ENCODE measurements at regions not wholly inside any gene's neighbourhood (a gene's known extent, or its start where the extent isn't known, plus 50 kb on each side); places are given as distances from the start of the nearest gene placed in this dataset.

DNA sequence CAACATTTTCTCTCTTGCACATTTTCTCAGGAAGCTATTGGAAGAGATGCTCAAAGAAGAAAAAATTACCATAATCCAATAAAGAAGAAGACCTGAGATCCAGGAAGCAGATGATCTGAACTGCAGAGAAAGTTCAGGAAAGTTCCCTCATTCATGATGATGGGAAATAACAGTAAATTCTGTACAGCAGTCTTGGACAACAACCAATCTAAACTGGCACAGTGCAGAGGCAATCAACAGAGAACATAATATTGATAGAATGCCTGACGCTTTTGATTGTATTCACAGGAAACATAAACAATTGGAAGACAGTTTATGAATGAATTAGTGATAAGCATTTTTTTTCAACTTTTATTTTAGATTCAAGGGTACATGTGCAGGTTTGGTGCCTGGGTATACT is 428.9 kb downstream of the KCTD8 start:
- Histone ChIP-seq H3K4me1 (no peaks in the 10 kb centered on the region), H3K27me3 (no peaks in the 10 kb centered on the region), H3K9me3 (peaks cover 0 to 8% (median 0%) of the 10 kb centered on the region in 11 donors), H3K36me3 (no peaks in the 10 kb centered on the region), H3K4me3 (no peak overlapping the region), H3K27ac (no peak overlapping the region)
- DNase-seq (no peak), ATAC-seq (no peak)
- 59 to 64% methylated on average over 1 of the region's 1 CpG for WGBS, 2 donors
- intact Hi-C loops (cut with DNase I) = no loop called here
- TF ChIP-seq, protein P1, sequence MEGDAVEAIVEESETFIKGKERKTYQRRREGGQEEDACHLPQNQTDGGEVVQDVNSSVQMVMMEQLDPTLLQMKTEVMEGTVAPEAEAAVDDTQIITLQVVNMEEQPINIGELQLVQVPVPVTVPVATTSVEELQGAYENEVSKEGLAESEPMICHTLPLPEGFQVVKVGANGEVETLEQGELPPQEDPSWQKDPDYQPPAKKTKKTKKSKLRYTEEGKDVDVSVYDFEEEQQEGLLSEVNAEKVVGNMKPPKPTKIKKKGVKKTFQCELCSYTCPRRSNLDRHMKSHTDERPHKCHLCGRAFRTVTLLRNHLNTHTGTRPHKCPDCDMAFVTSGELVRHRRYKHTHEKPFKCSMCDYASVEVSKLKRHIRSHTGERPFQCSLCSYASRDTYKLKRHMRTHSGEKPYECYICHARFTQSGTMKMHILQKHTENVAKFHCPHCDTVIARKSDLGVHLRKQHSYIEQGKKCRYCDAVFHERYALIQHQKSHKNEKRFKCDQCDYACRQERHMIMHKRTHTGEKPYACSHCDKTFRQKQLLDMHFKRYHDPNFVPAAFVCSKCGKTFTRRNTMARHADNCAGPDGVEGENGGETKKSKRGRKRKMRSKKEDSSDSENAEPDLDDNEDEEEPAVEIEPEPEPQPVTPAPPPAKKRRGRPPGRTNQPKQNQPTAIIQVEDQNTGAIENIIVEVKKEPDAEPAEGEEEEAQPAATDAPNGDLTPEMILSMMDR (IDR thresholded peaks at IDR 0.05) = no peak

DNA sequence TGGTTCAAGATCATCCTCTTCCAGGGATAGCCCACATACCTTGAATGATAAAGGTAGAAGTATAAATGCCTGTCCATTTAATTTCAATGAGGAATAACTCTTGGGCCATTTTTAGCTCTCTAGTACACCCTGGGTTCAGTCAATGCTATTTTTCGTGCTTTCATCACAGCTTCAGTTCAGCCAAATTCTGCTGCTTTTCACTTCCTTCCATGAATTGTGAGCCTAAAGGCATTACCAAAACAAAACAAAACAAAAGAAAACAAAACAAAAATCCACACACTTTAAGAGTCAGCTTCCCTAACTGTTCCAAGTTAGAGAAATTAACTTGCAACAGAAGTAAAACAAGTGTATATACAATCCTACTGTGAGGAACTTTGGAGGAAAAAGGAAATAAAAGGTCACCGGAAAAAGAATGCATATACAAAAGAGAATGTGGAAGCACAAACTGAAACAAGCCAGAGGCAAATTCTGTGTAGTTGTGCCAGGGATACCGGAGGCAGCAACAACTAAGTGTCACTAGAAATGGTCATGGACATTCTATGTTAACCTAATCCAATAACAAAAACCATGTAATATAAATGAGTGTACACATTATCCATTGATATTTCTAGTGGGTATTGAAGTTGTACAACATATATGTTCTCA is 423.1 kb downstream of the KCTD8 start:
- peak overlapping the region in 3 of 10 donors; percentile 9 to 44 (median 19) for H3K27ac ChIP-seq
- WGBS, 2 donors = 58 to 62% methylated on average over 3 of the region's 3 CpGs

GRCh38 chr4:44038811-44039210 is 409.8 kb downstream of the KCTD8 start:
- ATAC-seq = no peak
- TF ChIP-seq, protein P1 (IDR thresholded peaks at IDR 0.05) = no peak
- WGBS, 2 donors = 82 to 85% methylated on average over 2 of the region's 2 CpGs

More for the DNA sequence above, 423.1 kb downstream of the KCTD8 start:
- Histone ChIP-seq H3K4me1 (peaks cover 0 to 8% (median 0%) of the 10 kb centered on the region in 9 donors), H3K9me3 (peaks cover 0 to 8% (median 0%) of the 10 kb centered on the region in 11 donors), H3K27me3 (no peaks in the 10 kb centered on the region), H3K36me3 (no peaks in the 10 kb centered on the region), H3K4me3 (peak overlapping the region in 1 of 10 donors; percentile 30)
- intact Hi-C loops (cut with DNase I) = no loop called here
- TF ChIP-seq, protein P1 (IDR thresholded peaks at IDR 0.05) = no peak
- no peak for DNase-seq
- ATAC-seq = peak in 4 of 8 donors; percentile 33 to 68 (median 53)

GRCh38 chr4:44046491-44046890 is 402.1 kb downstream of the KCTD8 start:
- DNase-seq (no peak), ATAC-seq (no peak)
- H3K27ac ChIP-seq = no peak overlapping the region
- H3K9me3 ChIP-seq = peaks cover 0 to 12% (median 0%) of the 10 kb centered on the region in 11 donors
- H3K27me3 ChIP-seq = no peaks in the 10 kb centered on the region
- TF ChIP-seq, protein P1 (IDR thresholded peaks at IDR 0.05) = no peak
- 67 to 73% methylated on average over 4 of the region's 4 CpGs for WGBS, 2 donors
- H3K4me3 ChIP-seq = no peak overlapping the region
- H3K36me3 ChIP-seq = no peaks in the 10 kb centered on the region
- H3K4me1 ChIP-seq = no peaks in the 10 kb centered on the region
- intact Hi-C loops (cut with DNase I) = no loop called here

More at GRCh38 chr4:44038811-44039210, 409.8 kb downstream of the KCTD8 start:
- H3K9me3 ChIP-seq = no peaks in the 10 kb centered on the region
- H3K4me3 ChIP-seq = no peak overlapping the region
- no peaks in the 10 kb centered on the region for H3K27me3 ChIP-seq
- H3K4me1 ChIP-seq = no peaks in the 10 kb centered on the region
- intact Hi-C loops (cut with DNase I) = no loop called here
- H3K27ac ChIP-seq = no peak overlapping the region
- no peaks in the 10 kb centered on the region for H3K36me3 ChIP-seq
- DNase-seq = no peak
